H1 (cell line): ENCODE measurements at regions not wholly inside any gene's neighbourhood (a gene's known extent, or its start where the extent isn't known, plus 50 kb on each side); places are given as distances from the start of the nearest gene placed in this dataset.

Experiments used
- CHD2 ChIP-seq: IDR thresholded peaks from 2 replicates; pipeline ENCODE4 v1.6.1; 2012; ENCODE audit warnings: low read length, improper control_type of control experiment
- CTCF ChIP-seq, 3 experiments: IDR thresholded peaks; 1 replicate in 2 of 3; 2 replicates in 1 of 3; pipeline versions ENCODE4 v1.5.1 to v1.6.1; 2011; ENCODE audit warnings: low read length in 3 of 3, mild to moderate bottlenecking in 3 of 3, inconsistent platforms in 2 of 3, low read depth in 1 of 3, moderate library complexity in 1 of 3; ENCODE audit not compliant: insufficient read depth in 1 of 3; ENCODE audit errors: control extremely low read depth in 1 of 3
- EGR1 ChIP-seq: IDR thresholded peaks from 2 replicates; pipeline ENCODE4 v1.6.1; 2011; ENCODE audit warnings: low read depth, low read length, borderline replicate concordance
- EZH2 ChIP-seq: fragments of 200-600 bp; sonication (generic); IDR thresholded peaks from 2 replicates; pipeline ENCODE4 v1.7.1; 2012; ENCODE audit warnings: low read depth, mild to moderate bottlenecking, moderate library complexity, low read length, inconsistent platforms; ENCODE audit not compliant: severe bottlenecking
- GTF2F1 ChIP-seq: IDR thresholded peaks from 2 replicates; pipeline ENCODE4 v1.6.1; 2012; ENCODE audit warnings: low read depth, low read length, improper control_type of control experiment, borderline replicate concordance
- JUN ChIP-seq: IDR thresholded peaks from 2 replicates; pipeline ENCODE4 v1.6.1; 2011; ENCODE audit warnings: low read depth, mild to moderate bottlenecking, improper control_type of control experiment, low read length
- JUND ChIP-seq: IDR thresholded peaks from 2 replicates; pipeline ENCODE4 v1.6.1; 2011; ENCODE audit warnings: mild to moderate bottlenecking, improper control_type of control experiment, low read length
- POLR2A ChIP-seq, 2 experiments: IDR thresholded peaks; 1 replicate in 1 of 2; 2 replicates in 1 of 2; pipeline ENCODE4 v1.6.1; 2011; ENCODE audit warnings: low read depth in 2 of 2, low read length in 2 of 2, mild to moderate bottlenecking in 2 of 2; ENCODE audit errors: control extremely low read depth in 1 of 2
- POLR2AphosphoS5 ChIP-seq: IDR thresholded peaks from 2 replicates; pipeline ENCODE4 v1.6.1; 2011; ENCODE audit warnings: low read depth, low read length
- RFX5 ChIP-seq: IDR thresholded peaks from 2 replicates; pipeline ENCODE4 v1.6.1; 2011; ENCODE audit warnings: low read depth, low read length, improper control_type of control experiment, borderline replicate concordance
- SP2 ChIP-seq: IDR thresholded peaks from 2 replicates; pipeline ENCODE4 v1.6.1; 2012; ENCODE audit warnings: mild to moderate bottlenecking, low read length, inconsistent platforms
- TAF1 ChIP-seq: IDR thresholded peaks from 2 replicates; pipeline ENCODE4 v1.6.1; 2011; ENCODE audit warnings: mild to moderate bottlenecking, low read depth, low read length
- USF2 ChIP-seq: IDR thresholded peaks from 2 replicates; pipeline ENCODE4 v1.6.1; 2011; ENCODE audit warnings: low read length, improper control_type of control experiment

- TF ChIP-seq EZH2 (no peak), USF2 (no peak), SP2 (no peak), CHD2 (no peak), EGR1 (no peak), CTCF (IDR thresholded peaks at IDR 0.05; ENCODE audit: control extremely low read depth in 1 of 3, insufficient read depth in 1 of 3, low read depth in 1 of 3, low read length in 3 of 3) (no peak), JUND (no peak), JUN (no peak), RFX5 (no peak), TAF1 (no peak), POLR2A (IDR thresholded peaks at IDR 0.05; ENCODE audit: control extremely low read depth in 1 of 2, low read depth in 2 of 2, low read length in 2 of 2) (no peak), POLR2AphosphoS5 (no peak), GTF2F1 (no peak)
These were observed 74.1 kb upstream of the KLHL14 start for GRCh38 chr18:32846896-32847295.
